ENCODE measurements at regions not wholly inside any gene's neighbourhood (a gene's known extent, or its start where the extent isn't known, plus 50 kb on each side); places are given as distances from the start of the nearest gene placed in this dataset.

DNA sequence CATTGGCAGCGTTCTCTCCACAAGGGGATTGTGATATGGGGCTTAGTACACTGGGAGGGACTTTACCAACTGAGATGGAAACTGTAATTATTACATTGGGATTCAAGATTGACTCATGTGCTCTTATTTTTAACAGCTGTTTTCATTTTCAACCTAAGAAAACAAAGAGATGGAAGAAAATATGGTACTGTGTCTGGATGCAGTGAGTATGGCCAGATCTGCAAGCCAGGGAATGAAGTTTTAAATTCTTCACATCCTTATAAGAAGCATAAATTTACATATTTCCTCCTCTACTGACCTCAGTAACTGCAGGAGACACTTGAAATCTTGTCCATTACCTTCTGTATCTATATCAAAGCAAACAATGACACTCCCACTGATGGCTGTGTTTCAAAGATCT is 81.5 kb upstream of the EDEM3 start:
- TF ChIP-seq, protein P1, sequence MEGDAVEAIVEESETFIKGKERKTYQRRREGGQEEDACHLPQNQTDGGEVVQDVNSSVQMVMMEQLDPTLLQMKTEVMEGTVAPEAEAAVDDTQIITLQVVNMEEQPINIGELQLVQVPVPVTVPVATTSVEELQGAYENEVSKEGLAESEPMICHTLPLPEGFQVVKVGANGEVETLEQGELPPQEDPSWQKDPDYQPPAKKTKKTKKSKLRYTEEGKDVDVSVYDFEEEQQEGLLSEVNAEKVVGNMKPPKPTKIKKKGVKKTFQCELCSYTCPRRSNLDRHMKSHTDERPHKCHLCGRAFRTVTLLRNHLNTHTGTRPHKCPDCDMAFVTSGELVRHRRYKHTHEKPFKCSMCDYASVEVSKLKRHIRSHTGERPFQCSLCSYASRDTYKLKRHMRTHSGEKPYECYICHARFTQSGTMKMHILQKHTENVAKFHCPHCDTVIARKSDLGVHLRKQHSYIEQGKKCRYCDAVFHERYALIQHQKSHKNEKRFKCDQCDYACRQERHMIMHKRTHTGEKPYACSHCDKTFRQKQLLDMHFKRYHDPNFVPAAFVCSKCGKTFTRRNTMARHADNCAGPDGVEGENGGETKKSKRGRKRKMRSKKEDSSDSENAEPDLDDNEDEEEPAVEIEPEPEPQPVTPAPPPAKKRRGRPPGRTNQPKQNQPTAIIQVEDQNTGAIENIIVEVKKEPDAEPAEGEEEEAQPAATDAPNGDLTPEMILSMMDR (IDR thresholded peaks at IDR 0.05), result no peak
- TF ChIP-seq POLR2A (IDR thresholded peaks at IDR 0.05), result no peak

All from prostate gland (tissue), 2 donors.